Urothelium cell line (cell line): ENCODE measurements at regions not wholly inside any gene's neighbourhood (a gene's known extent, or its start where the extent isn't known, plus 50 kb on each side); places are given as distances from the start of the nearest gene placed in this dataset.
A peak's percentile ranks its signal among the peaks of the same experiment; 100 is the strongest.

ENCODE experiments used
- DNase-seq: peaks from one replicate; pipeline ENCODE4 v3.0.0; 2011; ENCODE audit warnings: low spot score, mixed read lengths
- FAIRE-seq: peaks from 2 replicates; lab custom pipeline; 2011; peaks lifted over from hg19 to GRCh38; lab: Jason Lieb, UNC

DNA sequence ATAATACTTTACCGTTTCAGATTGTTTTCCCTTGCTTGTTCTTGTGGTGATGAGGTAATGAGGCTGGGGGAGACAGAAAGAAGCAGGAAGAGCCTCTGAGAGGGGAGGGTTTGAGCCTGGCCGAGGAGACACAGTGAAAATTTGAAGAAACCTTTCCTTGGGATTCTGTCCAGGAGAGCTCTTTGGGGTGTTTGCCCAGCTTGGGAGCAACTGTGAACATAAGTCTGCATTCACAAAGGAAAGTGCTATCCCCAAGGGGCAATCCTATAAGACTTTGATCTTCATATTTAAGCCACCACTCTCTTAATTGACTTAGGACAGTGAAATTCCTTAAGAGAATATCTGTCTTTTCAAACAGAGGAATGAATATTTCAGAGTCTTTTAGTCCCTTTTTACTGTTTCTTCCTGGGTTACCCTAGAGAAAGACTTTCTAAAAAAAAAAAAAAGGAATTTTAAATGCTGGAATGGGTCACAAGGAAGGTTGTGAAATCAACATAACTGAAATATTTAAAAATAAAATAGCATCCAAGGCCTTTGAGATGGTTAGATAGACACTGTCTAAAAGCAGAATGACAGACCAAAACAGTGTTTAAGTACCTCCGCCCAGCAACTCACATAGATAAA, 52.5 kb upstream of the STAM2 start:
- FAIRE-seq (no peak), DNase-seq (no peak)

GRCh38 chr2:152231446-152231845, 55.9 kb upstream of the STAM2 start:
- no peak for DNase-seq
- FAIRE-seq = no peak

GRCh38 chr2:152234277-152234676, 58.7 kb upstream of the STAM2 start:
- FAIRE-seq (no peak), DNase-seq (no peak)

GRCh38 chr2:152236191-152236925, 60.8 kb upstream of the STAM2 start:
- no peak for DNase-seq
- no peak for FAIRE-seq

DNA sequence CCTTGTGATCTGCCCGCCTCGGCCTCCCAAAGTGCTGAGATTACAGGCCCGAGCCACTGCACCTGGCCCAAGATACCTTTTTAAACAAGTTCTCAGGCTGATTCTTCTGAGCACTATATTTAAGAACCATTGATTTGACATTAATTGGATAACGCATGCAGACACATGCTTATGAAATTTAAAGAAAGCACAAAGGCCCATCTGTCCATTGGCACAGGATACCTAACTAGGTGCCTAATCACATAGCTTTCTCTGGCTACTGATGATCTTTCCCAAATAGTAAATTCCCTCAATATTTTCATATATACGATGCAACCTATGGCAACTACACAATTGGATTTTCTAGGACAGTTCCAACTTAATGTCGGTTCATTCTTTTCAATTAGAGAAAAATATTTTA, 62.5 kb upstream of the STAM2 start:
- FAIRE-seq = no peak
- DNase-seq = no peak

- DNase-seq = no peak
- FAIRE-seq = no peak
Measured at GRCh38 chr2:152240559-152241231, 65.1 kb upstream of the STAM2 start.

- DNase-seq (no peak), FAIRE-seq (no peak)
Measured at GRCh38 chr2:152241948-152242729, 66.6 kb upstream of the STAM2 start.

DNA sequence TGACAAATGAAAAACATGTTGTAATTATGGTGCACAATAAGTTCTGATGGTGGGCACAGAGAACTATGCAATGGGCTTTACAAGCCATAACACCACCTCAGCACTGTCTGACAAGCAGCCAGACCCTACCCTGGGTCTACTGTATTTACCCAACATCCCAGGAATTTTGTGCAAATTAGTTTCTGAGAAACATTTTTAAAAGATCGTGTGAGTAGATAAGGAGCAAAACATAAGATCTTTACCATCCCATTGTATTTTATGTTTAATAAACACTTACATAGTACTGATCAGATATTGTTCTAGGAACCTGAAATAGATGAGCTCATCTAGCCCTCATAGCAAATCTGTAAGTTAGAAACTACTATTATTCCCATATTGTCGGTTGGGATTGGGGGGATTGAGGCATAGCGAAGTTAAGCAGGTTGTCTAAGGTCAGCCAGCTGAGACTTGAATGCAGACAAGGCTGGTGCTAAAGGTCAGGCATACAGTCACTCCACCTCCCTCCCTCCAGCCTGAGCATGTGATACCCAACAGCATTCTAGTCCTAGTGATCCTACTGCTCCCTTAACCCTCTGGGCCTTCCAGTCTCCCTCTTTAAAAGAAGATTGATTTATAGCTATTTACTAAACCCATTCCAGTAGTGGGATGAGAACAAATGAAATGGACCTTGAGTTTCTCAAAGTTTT, 67.4 kb upstream of the STAM2 start:
- DNase-seq = no peak
- FAIRE-seq = no peak

GRCh38 chr2:152243761-152244640, 68.4 kb upstream of the STAM2 start:
- FAIRE-seq (no peak), DNase-seq (no peak)

DNA sequence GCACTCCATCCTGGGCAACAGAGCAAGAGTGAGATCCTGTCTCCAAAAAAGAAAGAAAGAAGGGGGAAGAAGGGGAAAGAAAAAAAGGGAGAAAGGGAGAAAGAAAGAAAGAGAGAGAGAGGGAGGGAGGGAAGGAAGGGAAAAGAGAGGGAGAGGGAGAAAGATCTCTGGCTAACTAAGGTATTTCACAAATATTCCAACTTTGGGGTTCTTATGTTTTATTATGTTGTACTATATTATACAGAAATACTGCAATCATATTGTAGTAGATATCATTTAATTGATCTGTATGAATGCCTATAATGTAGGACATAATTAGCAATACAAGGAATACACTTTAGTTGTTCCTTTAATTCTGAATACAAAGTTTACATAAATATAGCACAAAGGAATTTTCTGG, 70.1 kb upstream of the STAM2 start:
- DNase-seq (no peak), FAIRE-seq (no peak)

GRCh38 chr2:152246686-152247336, 71.2 kb upstream of the STAM2 start:
- DNase-seq = no peak
- FAIRE-seq = no peak

GRCh38 chr2:152247337-152247695, 71.8 kb upstream of the STAM2 start:
- no peak for DNase-seq
- FAIRE-seq = no peak

GRCh38 chr2:152250421-152251100, 75.0 kb upstream of the STAM2 start:
- DNase-seq (no peak), FAIRE-seq (peak; percentile 5)

DNA sequence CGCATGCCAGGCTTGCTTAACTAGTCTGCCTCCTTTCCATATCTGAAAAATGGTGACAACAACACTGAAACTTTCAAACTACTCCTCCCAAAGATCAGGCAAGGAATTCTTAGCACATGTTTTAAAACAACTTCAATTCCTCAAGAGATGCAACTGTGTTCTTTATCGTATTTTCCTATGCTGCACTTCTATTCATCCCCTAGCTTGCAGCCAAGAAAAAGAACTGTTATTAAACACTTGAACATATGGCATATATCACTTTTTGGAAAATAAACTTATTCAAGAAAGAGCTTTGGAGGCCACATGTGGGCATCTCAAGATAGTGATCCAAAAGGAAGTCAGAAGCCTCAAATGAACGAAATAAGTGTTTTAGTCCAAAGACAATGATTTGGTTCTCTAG, 75.6 kb upstream of the STAM2 start:
- no peak for FAIRE-seq

DNA sequence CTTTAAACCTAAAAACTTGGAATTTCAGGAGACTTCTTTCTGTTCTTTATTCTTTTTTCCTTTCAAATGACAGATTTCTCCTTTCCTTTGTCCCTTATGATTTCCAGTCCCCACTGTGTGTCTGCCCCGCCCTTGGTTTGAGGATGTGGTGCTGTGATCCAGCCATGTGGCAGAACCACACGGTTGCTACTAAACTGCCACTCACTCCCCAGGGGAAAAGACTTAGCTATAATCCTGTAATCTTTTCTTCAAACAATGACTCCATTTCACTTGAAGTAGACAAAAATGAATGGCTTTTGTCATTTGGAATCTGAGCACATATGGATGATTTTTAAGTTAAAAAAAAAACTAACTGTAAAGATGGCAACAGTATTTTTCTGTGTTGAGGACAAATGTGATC, 76.2 kb upstream of the STAM2 start:
- FAIRE-seq (no peak), DNase-seq (no peak)

More for the DNA sequence above, 75.6 kb upstream of the STAM2 start:
- DNase-seq = no peak

DNA sequence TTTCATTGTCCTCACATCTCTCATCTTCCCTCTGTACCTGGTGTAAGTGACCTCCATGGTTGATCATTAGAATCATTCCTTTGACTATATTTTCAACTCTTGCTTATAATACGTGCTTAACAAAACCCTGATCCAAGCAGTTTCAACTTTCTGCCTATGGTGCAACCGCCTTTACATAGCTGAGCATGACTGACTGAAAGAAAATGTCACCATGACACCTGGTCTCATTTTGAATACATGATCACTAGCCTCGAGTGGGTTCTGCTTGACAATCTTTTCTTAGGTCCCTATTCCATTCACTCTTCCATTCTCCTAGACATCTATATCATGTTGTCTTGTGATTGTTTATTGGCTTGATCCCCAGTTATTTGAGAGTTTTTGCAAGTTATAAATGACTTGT, 78.9 kb upstream of the STAM2 start:
- DNase-seq (no peak), FAIRE-seq (no peak)

GRCh38 chr2:152254976-152255375, 79.4 kb upstream of the STAM2 start:
- FAIRE-seq = no peak
- no peak for DNase-seq

DNA sequence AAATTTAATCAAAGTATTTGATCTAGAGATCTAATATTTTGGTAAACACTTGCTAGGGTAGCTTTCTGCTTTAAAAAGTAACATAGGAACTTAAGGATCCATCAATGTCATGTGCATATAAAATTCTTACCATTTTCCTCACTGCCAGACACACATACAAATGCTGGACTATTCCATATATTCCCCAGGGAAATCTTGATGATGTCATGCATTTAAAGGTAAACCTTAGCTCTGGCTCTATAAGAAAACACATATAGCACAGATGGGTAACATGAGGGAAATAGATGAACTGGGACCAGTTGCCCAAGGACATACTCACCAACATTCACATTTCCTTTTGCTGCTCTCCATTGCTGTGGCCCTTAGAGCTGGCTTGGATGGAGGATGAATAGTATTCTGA, 79.1 kb upstream of the FMNL2 start:
- FAIRE-seq (no peak), DNase-seq (no peak)

GRCh38 chr2:152260939-152261338, 74.0 kb upstream of the FMNL2 start:
- no peak for DNase-seq
- FAIRE-seq = no peak
